Activated gamma-delta T cell treated with anti-CD3 and anti-CD28 coated beads, Interleukin-2, amount 50 U/mL, for 16 hours (primary cell): ENCODE measurements at regions not wholly inside any gene's neighbourhood (a gene's known extent, or its start where the extent isn't known, plus 50 kb on each side); places are given as distances from the start of the nearest gene placed in this dataset.
"Not testable (repeated sequence)": the region's sequence is repeated elsewhere in the genome, so short reads cannot be mapped to it uniquely, and the experiment has no call there.

Experiments
- DNase-seq: peaks from one replicate; pipeline ENCODE4 v3.0.0-alpha.2; 2020; ENCODE audit warnings: low read depth

GRCh38 chr11:87635001-87635400 is 540.2 kb downstream of the RAB38 start:
- no peak for DNase-seq

GRCh38 chr11:87634331-87634730 is 540.9 kb downstream of the RAB38 start:
- DNase-seq, result no peak

GRCh38 chr11:87628957-87629356 is 546.3 kb downstream of the RAB38 start:
- no peak for DNase-seq

GRCh38 chr11:87628026-87628580 is 547.1 kb downstream of the RAB38 start:
- no peak for DNase-seq

- DNase-seq, result not testable (repeated sequence)
Measured at GRCh38 chr11:87623531-87624365, 551.5 kb downstream of the RAB38 start.

- no peak for DNase-seq
Measured at GRCh38 chr11:87616511-87616910, 558.7 kb downstream of the RAB38 start.

GRCh38 chr11:87604350-87604749 is 566.6 kb downstream of the TMEM135 start:
- DNase-seq, result no peak

- DNase-seq, result no peak
Measured at GRCh38 chr11:87603887-87604286, 566.2 kb downstream of the TMEM135 start.

- DNase-seq, result no peak
Measured at GRCh38 chr11:87602776-87603175, 565.0 kb downstream of the TMEM135 start.

GRCh38 chr11:87600938-87601337 is 563.2 kb downstream of the TMEM135 start:
- DNase-seq, result no peak

- DNase-seq, result no peak
Measured at GRCh38 chr11:87597725-87598124, 560.0 kb downstream of the TMEM135 start.

GRCh38 chr11:87596176-87596575 is 558.4 kb downstream of the TMEM135 start:
- DNase-seq, result no peak

GRCh38 chr11:87589082-87589481 is 551.3 kb downstream of the TMEM135 start:
- no peak for DNase-seq

GRCh38 chr11:87585613-87586012 is 547.9 kb downstream of the TMEM135 start:
- not testable (repeated sequence) for DNase-seq

GRCh38 chr11:87583931-87584330 is 546.2 kb downstream of the TMEM135 start:
- DNase-seq, result no peak

- DNase-seq, result no peak
Measured at GRCh38 chr11:87575088-87575487, 537.4 kb downstream of the TMEM135 start.

GRCh38 chr11:87574193-87574592 is 536.5 kb downstream of the TMEM135 start:
- no peak for DNase-seq

GRCh38 chr11:87573708-87574107 is 536.0 kb downstream of the TMEM135 start:
- no peak for DNase-seq

GRCh38 chr11:87572881-87573280 is 535.1 kb downstream of the TMEM135 start:
- DNase-seq, result no peak

GRCh38 chr11:87560352-87560751 is 522.6 kb downstream of the TMEM135 start:
- DNase-seq, result no peak

GRCh38 chr11:87559852-87560251 is 522.1 kb downstream of the TMEM135 start:
- DNase-seq, result not testable (repeated sequence)

GRCh38 chr11:87555101-87555500 is 517.4 kb downstream of the TMEM135 start:
- DNase-seq, result no peak

- DNase-seq, result no peak
Measured at GRCh38 chr11:87548797-87549196, 511.1 kb downstream of the TMEM135 start.

- no peak for DNase-seq
Measured at GRCh38 chr11:87545858-87546257, 508.1 kb downstream of the TMEM135 start.
